Astrocyte (in vitro differentiated cells and primary cell): ENCODE measurements at regions not wholly inside any gene's neighbourhood (a gene's known extent, or its start where the extent isn't known, plus 50 kb on each side); places are given as distances from the start of the nearest gene placed in this dataset.

Experiments used
- CTCF ChIP-seq: IDR thresholded peaks from 2 replicates; pipeline ENCODE4 v1.5.1; 2011; ENCODE audit warnings: low read depth, mild to moderate bottlenecking, inconsistent platforms, low read length, moderate library complexity; ENCODE audit not compliant: insufficient read depth
- EZH2 ChIP-seq: IDR thresholded peaks from 2 replicates; pipeline ENCODE4 v1.6.1; 2012; ENCODE audit warnings: mild to moderate bottlenecking, low read length, inconsistent platforms; ENCODE audit not compliant: insufficient read depth

GRCh38 chr1:219088778-219089557 lies 84.7 kb upstream of the LYPLAL1 start:
- no peak for TF ChIP-seq CTCF
- TF ChIP-seq EZH2 = no peak
